ENCODE measurements at regions not wholly inside any gene's neighbourhood (a gene's known extent, or its start where the extent isn't known, plus 50 kb on each side); places are given as distances from the start of the nearest gene placed in this dataset.

DNA sequence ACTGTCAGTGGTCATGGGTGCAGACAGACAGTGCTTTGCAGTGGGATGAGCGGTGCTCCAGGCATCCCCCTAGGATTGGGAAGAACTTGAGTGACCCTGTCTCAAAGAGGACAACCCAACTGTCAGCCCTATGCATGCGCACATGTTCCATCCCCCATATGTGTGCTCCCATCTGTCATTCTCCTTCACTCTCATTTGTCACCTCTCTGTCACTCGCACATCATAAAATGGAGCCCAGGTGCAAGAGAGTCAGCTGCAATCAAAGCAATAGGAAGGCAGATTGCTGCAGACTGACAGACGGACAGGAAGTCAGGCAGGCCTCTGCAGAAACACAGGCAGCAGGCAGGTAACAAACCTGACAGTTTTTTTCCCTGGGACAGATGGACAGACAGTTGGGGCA, 101.8 kb upstream of the CCL1 start:
- Mint-ChIP-seq H3K36me3 (ENCODE audit: low read depth) (no peaks in the 10 kb centered on the region), H3K27ac (ENCODE audit: unreplicated experiment) (no peak overlapping the region), H3K4me3 (ENCODE audit: unreplicated experiment) (no peak overlapping the region), H3K4me1 (ENCODE audit: low read depth) (no peaks in the 10 kb centered on the region), H3K9me3 (ENCODE audit: low read depth) (no peaks in the 10 kb centered on the region), H3K27me3 (ENCODE audit: low read depth) (peaks cover 11% of the 10 kb centered on the region)
- no peak for TF ChIP-seq CTCF (IDR thresholded peaks at IDR 0.05)
- no peak for DNase-seq (ENCODE audit: low spot score)

DNA sequence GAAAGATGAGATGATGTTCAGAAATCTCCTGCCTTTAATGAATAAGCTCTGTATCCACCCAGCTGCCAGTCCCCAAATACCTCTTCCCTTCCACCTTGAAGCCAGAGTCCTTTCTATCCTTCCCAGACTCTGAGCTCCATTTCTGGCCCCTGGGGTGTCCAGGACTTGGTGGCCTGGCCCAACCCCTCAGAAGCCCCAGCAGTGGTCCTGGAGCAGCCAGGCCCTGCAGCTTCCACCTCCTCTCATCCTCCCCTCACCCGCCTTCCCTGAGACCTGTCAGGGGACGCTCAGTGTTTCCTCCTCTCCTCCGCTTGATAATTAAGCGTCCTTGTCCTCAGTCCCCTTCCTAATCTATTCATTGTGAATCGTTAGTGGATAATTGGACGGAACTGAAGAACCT, 95.2 kb upstream of the CCL1 start:
- H3K27ac Mint-ChIP-seq (ENCODE audit: unreplicated experiment) = no peak overlapping the region
- TF ChIP-seq CTCF (IDR thresholded peaks at IDR 0.05) = no peak
- H3K4me1 Mint-ChIP-seq (ENCODE audit: low read depth) = no peaks in the 10 kb centered on the region
- H3K27me3 Mint-ChIP-seq (ENCODE audit: low read depth) = peaks cover 35% of the 10 kb centered on the region
- no peak for DNase-seq (ENCODE audit: low spot score)
- H3K36me3 Mint-ChIP-seq (ENCODE audit: low read depth) = no peaks in the 10 kb centered on the region
- H3K4me3 Mint-ChIP-seq (ENCODE audit: unreplicated experiment) = no peak overlapping the region
- no peaks in the 10 kb centered on the region for H3K9me3 Mint-ChIP-seq (ENCODE audit: low read depth)

DNA sequence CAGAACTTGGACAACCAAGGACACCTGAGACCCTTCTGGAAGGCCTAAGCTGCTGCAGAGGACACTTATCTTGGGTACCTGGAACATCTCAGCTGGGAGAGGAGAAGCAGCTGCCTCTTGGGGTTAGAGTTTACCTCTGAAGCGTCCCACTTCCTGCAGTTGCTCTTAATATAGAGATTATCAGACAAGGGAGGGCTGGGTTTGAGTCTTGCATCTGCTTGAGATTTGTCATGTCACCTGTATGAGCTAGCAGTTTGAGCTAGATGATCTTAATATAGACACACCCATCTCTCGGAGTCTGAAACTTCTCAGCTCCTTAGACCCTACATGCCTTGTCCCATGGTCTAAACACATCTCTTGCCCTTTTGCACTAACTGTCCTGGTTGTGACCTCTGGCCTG, 93.1 kb upstream of the CCL1 start:
- H3K9me3 Mint-ChIP-seq (ENCODE audit: low read depth) = no peaks in the 10 kb centered on the region
- peaks cover 33% of the 10 kb centered on the region for H3K27me3 Mint-ChIP-seq (ENCODE audit: low read depth)
- TF ChIP-seq CTCF (IDR thresholded peaks at IDR 0.05) = no peak
- H3K27ac Mint-ChIP-seq (ENCODE audit: unreplicated experiment) = no peak overlapping the region
- H3K4me1 Mint-ChIP-seq (ENCODE audit: low read depth) = peaks cover 7% of the 10 kb centered on the region
- DNase-seq (ENCODE audit: low spot score) = no peak
- no peaks in the 10 kb centered on the region for H3K36me3 Mint-ChIP-seq (ENCODE audit: low read depth)
- H3K4me3 Mint-ChIP-seq (ENCODE audit: unreplicated experiment) = no peak overlapping the region

DNA sequence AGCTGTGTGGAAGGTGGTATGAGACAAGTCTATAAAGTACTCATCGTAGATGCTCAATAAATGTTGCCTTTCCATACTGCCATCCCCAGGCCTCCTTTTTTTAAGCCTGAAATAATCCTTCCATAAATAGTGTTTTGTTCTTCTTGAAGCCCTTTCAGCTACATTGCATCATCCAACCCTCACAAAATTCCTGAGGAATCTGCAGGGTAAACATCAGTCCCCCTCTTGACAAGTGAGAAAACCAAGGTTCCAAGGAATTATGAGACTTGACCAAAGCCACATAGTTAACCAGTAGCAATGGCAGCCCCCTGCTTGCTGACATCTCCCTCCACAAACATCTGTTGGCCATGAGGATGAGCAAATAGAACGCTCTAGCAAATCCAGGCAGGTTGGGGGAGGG, 89.7 kb upstream of the CCL1 start:
- Mint-ChIP-seq H3K27me3 (ENCODE audit: low read depth) (peaks cover 27% of the 10 kb centered on the region), H3K36me3 (ENCODE audit: low read depth) (no peaks in the 10 kb centered on the region), H3K4me1 (ENCODE audit: low read depth) (peaks cover 7% of the 10 kb centered on the region), H3K27ac (ENCODE audit: unreplicated experiment) (no peak overlapping the region), H3K4me3 (ENCODE audit: unreplicated experiment) (no peak overlapping the region), H3K9me3 (ENCODE audit: low read depth) (no peaks in the 10 kb centered on the region)
- DNase-seq (ENCODE audit: low spot score) = no peak
- TF ChIP-seq CTCF (IDR thresholded peaks at IDR 0.05) = no peak

DNA sequence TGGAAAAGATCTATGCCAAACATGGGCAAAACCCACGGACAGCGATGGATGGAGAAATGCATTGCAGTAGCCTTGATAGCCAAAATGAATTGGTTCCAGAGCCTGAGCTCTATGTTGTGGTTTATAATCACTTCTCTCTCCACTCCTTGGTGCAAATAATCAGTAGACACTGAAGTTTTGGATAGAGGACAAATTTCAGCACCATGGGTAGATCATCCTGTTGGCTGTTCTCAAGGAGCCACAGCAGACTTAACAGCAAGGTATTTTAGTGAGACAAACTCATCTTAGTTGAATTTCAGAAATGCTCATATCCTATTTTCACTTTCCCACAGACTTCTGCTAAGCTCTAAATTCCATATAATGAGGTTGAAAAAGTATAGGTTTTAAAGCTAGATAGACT, 88.3 kb upstream of the CCL1 start:
- peaks cover 7% of the 10 kb centered on the region for H3K4me1 Mint-ChIP-seq (ENCODE audit: low read depth)
- no peaks in the 10 kb centered on the region for H3K36me3 Mint-ChIP-seq (ENCODE audit: low read depth)
- no peak for DNase-seq (ENCODE audit: low spot score)
- no peak overlapping the region for H3K27ac Mint-ChIP-seq (ENCODE audit: unreplicated experiment)
- H3K4me3 Mint-ChIP-seq (ENCODE audit: unreplicated experiment) = no peak overlapping the region
- no peak for TF ChIP-seq CTCF (IDR thresholded peaks at IDR 0.05)
- H3K9me3 Mint-ChIP-seq (ENCODE audit: low read depth) = no peaks in the 10 kb centered on the region
- H3K27me3 Mint-ChIP-seq (ENCODE audit: low read depth) = peaks cover 26% of the 10 kb centered on the region

Data from chondrocyte (in vitro differentiated cells).